ENCODE measurements at regions not wholly inside any gene's neighbourhood (a gene's known extent, or its start where the extent isn't known, plus 50 kb on each side); places are given as distances from the start of the nearest gene placed in this dataset.

DNA sequence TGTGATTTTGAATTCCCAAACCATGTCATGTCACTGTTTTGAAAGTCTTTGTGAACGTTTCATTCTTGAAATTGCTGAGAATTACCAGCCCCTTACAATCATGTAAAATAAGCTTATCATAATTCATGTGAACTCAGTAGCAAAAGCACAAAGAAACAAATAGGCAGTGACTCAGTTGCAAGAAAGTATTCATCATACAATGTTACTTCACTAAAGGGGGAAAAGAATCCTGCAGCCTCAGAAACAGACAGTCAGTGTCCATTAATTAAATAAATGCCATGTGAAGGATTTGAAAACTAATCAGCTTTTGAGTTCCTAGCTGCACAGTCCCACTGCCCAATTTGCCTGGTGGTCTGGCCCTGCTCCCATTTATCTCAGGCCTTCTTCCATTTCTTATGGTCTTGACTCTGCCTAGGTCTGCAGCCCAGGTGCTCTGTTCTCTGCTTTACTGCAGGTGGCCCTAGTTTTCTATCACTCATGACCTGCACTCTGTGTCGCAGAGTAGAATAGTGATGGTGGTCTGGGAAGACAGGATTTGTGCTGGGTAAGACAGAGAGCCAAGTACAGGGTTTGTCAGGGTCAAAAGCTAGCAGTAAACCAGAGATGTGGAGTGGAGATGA, 99.7 kb downstream of the PLCE1 start:
- no peak for TF ChIP-seq POLR2A (IDR thresholded peaks at IDR 0.05; ENCODE audit: low read depth, low read length)
- TF ChIP-seq TAF1 (IDR thresholded peaks at IDR 0.05; ENCODE audit: borderline replicate concordance, low read depth, low read length): no peak
- TF ChIP-seq POLR2AphosphoS5 (IDR thresholded peaks at IDR 0.05; ENCODE audit: low read depth, low read length): no peak
